H9 (cell line): ENCODE measurements at regions not wholly inside any gene's neighbourhood (a gene's known extent, or its start where the extent isn't known, plus 50 kb on each side); places are given as distances from the start of the nearest gene placed in this dataset.

Experiments
- DNase-seq: peaks from one replicate; pipeline ENCODE4 v3.0.0-alpha.2; 2017
- H2AFZ ChIP-seq: one replicate; pipeline ENCODE4 v1.6.1; 2013; ENCODE audit warnings: mild to moderate bottlenecking, low read length, control low read depth, moderate library complexity
- H2AK5ac ChIP-seq: 2 replicates; pipeline ENCODE4 v1.6.1; 2013; ENCODE audit warnings: low read length, control low read depth, mixed read lengths; ENCODE audit not compliant: insufficient read length
- H2BK120ac ChIP-seq: one replicate; pipeline ENCODE4 v1.6.1; 2013; ENCODE audit warnings: low read depth, mild to moderate bottlenecking, low read length, control low read depth, inconsistent platforms; ENCODE audit not compliant: poor library complexity, severe bottlenecking
- H2BK12ac ChIP-seq: 2 replicates; pipeline ENCODE4 v1.6.1; 2013; ENCODE audit warnings: low read length, control low read depth, mixed read lengths, low read depth; ENCODE audit not compliant: insufficient read length
- H2BK15ac ChIP-seq: 2 replicates; pipeline ENCODE4 v1.6.1; 2013; ENCODE audit warnings: low read depth, low read length, control low read depth
- H2BK20ac ChIP-seq: one replicate; pipeline ENCODE4 v1.6.1; 2013; ENCODE audit warnings: low read depth, mild to moderate bottlenecking, low read length, control low read depth, inconsistent platforms; ENCODE audit not compliant: poor library complexity, severe bottlenecking
- H2BK5ac ChIP-seq: 2 replicates; pipeline ENCODE4 v1.6.1; 2013; ENCODE audit warnings: low read length, control low read depth, mixed read lengths; ENCODE audit not compliant: insufficient read length
- H3K14ac ChIP-seq: 2 replicates; pipeline ENCODE4 v1.6.1; 2013; ENCODE audit warnings: low read length, control low read depth; ENCODE audit not compliant: insufficient read depth
- H3K18ac ChIP-seq: 2 replicates; pipeline ENCODE4 v1.6.1; 2013; ENCODE audit warnings: low read depth, mild to moderate bottlenecking, mixed read lengths, low read length, control low read depth; ENCODE audit not compliant: insufficient read length
- H3K23ac ChIP-seq: 2 replicates; pipeline ENCODE4 v1.6.1; 2013; ENCODE audit warnings: low read length, control low read depth, mixed read lengths, low read depth; ENCODE audit not compliant: insufficient read length
- H3K23me2 ChIP-seq: 2 replicates; pipeline ENCODE4 v1.6.1; 2013; ENCODE audit warnings: low read depth, mild to moderate bottlenecking, mixed read lengths, low read length, control low read depth; ENCODE audit not compliant: insufficient read length, poor library complexity, severe bottlenecking
- H3K27ac ChIP-seq: 2 replicates; pipeline ENCODE4 v1.5.1; 2013; ENCODE audit warnings: low read length, control low read depth, mixed read lengths, low read depth; ENCODE audit not compliant: insufficient read length
- H3K27me3 ChIP-seq: 2 replicates; pipeline ENCODE4 v1.6.1; 2013; ENCODE audit warnings: low read length, control low read depth, inconsistent platforms; ENCODE audit not compliant: insufficient read depth
- H3K4ac ChIP-seq: 2 replicates; pipeline ENCODE4 v1.6.1; 2013; ENCODE audit warnings: low read depth, mild to moderate bottlenecking, control low read depth, inconsistent platforms, low read length, moderate library complexity
- H3K4me1 ChIP-seq: 2 replicates; pipeline ENCODE4 v1.6.1; 2013; ENCODE audit warnings: low read length, control low read depth, inconsistent platforms; ENCODE audit not compliant: insufficient read depth
- H3K4me2 ChIP-seq: 2 replicates; pipeline ENCODE4 v1.6.1; 2013; ENCODE audit warnings: low read length, control low read depth, mixed read lengths; ENCODE audit not compliant: insufficient read length, insufficient read depth
- H3K56ac ChIP-seq: 2 replicates; pipeline ENCODE4 v1.6.1; 2013; ENCODE audit warnings: low read depth, mild to moderate bottlenecking, mixed read lengths, low read length, control low read depth; ENCODE audit not compliant: insufficient read length
- H3K79me1 ChIP-seq: 2 replicates; pipeline ENCODE4 v1.6.1; 2013; ENCODE audit warnings: low read depth, mild to moderate bottlenecking, moderate library complexity, low read length, control low read depth, inconsistent platforms; ENCODE audit not compliant: insufficient read depth, poor library complexity, severe bottlenecking
- H3K79me2 ChIP-seq: 2 replicates; pipeline ENCODE4 v1.6.1; 2013; ENCODE audit warnings: low read length, control low read depth, inconsistent platforms; ENCODE audit not compliant: insufficient read depth
- H3K9ac ChIP-seq: 2 replicates; pipeline ENCODE4 v1.6.1; 2013; ENCODE audit warnings: low read length, control low read depth, mixed read lengths; ENCODE audit not compliant: insufficient read length; ENCODE audit errors: extremely low read depth
- H3K9me3 ChIP-seq: one replicate; pipeline ENCODE4 v1.6.1; 2013; ENCODE audit warnings: low read depth, low read length, inconsistent platforms; ENCODE audit not compliant: control insufficient read depth
- H3T11ph ChIP-seq: one replicate; pipeline ENCODE4 v1.6.1; 2013; ENCODE audit warnings: mild to moderate bottlenecking, low read length, control low read depth, inconsistent platforms
- H4K20me1 ChIP-seq: one replicate; pipeline ENCODE4 v1.6.1; 2013; ENCODE audit not compliant: control insufficient read depth, insufficient read length, insufficient read depth
- H4K5ac ChIP-seq: 2 replicates; pipeline ENCODE4 v1.6.1; 2013; ENCODE audit warnings: low read depth, mild to moderate bottlenecking, mixed read lengths, low read length, control low read depth; ENCODE audit not compliant: insufficient read length
- H4K8ac ChIP-seq: replicated peaks from 2 replicates; pipeline ENCODE4 v1.6.1; 2013; ENCODE audit warnings: low read length, control low read depth, mixed read lengths, low read depth; ENCODE audit not compliant: insufficient read length
- H4K91ac ChIP-seq: 2 replicates; pipeline ENCODE4 v1.6.1; 2013; ENCODE audit warnings: low read depth, mild to moderate bottlenecking, moderate library complexity, mixed read lengths, low read length, control low read depth; ENCODE audit not compliant: insufficient read length
- H3K27ac Mint-ChIP-seq, 3 experiments: 2 replicates in 2 of 3; 3 replicates in 1 of 3; pipeline ENCODE4 v1.8.0; 2020 to 2021; ENCODE audit warnings: mixed read lengths in 3 of 3, mild to moderate bottlenecking in 1 of 3, moderate library complexity in 1 of 3
- H3K27me3 Mint-ChIP-seq: 2 replicates; pipeline ENCODE4 v1.8.0; 2021; ENCODE audit warnings: low read depth, mild to moderate bottlenecking, moderate library complexity, mixed read lengths
- H3K36me3 Mint-ChIP-seq, 3 experiments: 2 replicates in 2 of 3; 3 replicates in 1 of 3; pipeline ENCODE4 v1.8.0; 2020 to 2021; ENCODE audit warnings: low read depth in 3 of 3, mixed read lengths in 3 of 3; ENCODE audit not compliant: insufficient read depth in 1 of 3
- H3K4me1 Mint-ChIP-seq, 2 experiments: 2 replicates each; pipeline ENCODE4 v1.8.0; 2020; ENCODE audit warnings: mixed read lengths in 2 of 2
- H3K4me3 Mint-ChIP-seq, 2 experiments: 2 replicates in 1 of 2; 3 replicates in 1 of 2; pipeline ENCODE4 v1.8.0; 2020 to 2021; ENCODE audit warnings: mild to moderate bottlenecking in 2 of 2, mixed read lengths in 2 of 2, moderate library complexity in 1 of 2
- H3K9me3 Mint-ChIP-seq, 2 experiments: 2 replicates in 1 of 2; 3 replicates in 1 of 2; pipeline ENCODE4 v1.8.0; 2020; ENCODE audit warnings: mild to moderate bottlenecking in 2 of 2, mixed read lengths in 2 of 2, moderate library complexity in 1 of 2
- CTCF ChIP-seq: fragments of 200-600 bp; sonication (generic); conservative IDR thresholded peaks from 3 replicates; pipeline ENCODE4 v1.8.0; 2021; ENCODE audit warnings: antibody characterized with exemption, mild to moderate bottlenecking
- WGBS: extraction: QIAGEN DNeasy Blood & Tissue Kit; methylation state at CpG from one replicate; pipeline ENCODE4 v1.1.7; 2013; ENCODE audit warnings: missing lambda C conversion rate, low lambda C conversion rate, mixed read lengths; ENCODE audit not compliant: insufficient read length; ENCODE audit errors: extremely low coverage; 5-methylcytosine and 5-hydroxymethylcytosine counted together

DNA sequence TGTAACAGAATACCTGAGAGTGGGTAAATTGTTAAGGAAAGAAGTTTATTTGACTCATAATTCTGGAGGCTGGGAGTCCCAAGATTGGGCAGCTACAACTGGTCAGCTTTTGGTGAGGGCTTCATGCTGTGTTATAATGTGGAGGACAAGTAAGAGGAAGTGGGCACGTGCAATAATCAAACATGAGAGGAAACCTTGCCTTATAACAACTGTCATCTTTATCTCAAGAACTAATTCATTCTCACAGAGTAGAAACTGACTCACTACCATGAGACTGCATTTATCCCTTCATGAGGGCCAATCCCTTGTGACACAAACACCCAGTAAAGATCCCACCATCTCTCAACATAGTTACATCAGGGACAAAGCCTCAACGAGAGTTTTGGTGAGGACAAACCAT is 318.1 kb upstream of the NT5C1B start:
- H3K9ac ChIP-seq: no peak overlapping the region
- H3K27ac Mint-ChIP-seq: peak overlapping the region in 1 of 3 experiments; percentile 23; a peak in 1 of 7 replicates
- no peaks in the 10 kb centered on the region for H3K9me3 Mint-ChIP-seq

More for the DNA sequence above, 318.1 kb upstream of the NT5C1B start:
- Histone ChIP-seq H2BK15ac (no peak overlapping the region), H3K79me2 (no peaks in the 10 kb centered on the region), H3K23ac (no peak overlapping the region), H3K4me1 (no peaks in the 10 kb centered on the region), H4K91ac (no peak overlapping the region), H2AFZ (no peak overlapping the region), H4K8ac (no peak overlapping the region), H3K4me2 (no peak overlapping the region), H3K23me2 (no peaks in the 10 kb centered on the region), H2AK5ac (no peak overlapping the region), H3K27ac (no peak overlapping the region), H3K79me1 (no peaks in the 10 kb centered on the region), H3K9me3 (no peaks in the 10 kb centered on the region), H3K14ac (no peak overlapping the region), H4K5ac (no peak overlapping the region), H2BK5ac (no peak overlapping the region), H3K56ac (no peak overlapping the region), H2BK12ac (no peak overlapping the region), H3K27me3 (no peaks in the 10 kb centered on the region), H3K4ac (no peak overlapping the region), H3T11ph (no peak overlapping the region), H4K20me1 (no peaks in the 10 kb centered on the region), H3K18ac (no peak overlapping the region), H2BK20ac (no peak overlapping the region), H2BK120ac (no peak overlapping the region)
- H3K4me3 Mint-ChIP-seq: no peak overlapping the region
- H3K36me3 Mint-ChIP-seq: no peaks in the 10 kb centered on the region
- TF ChIP-seq CTCF: no peak
- WGBS: no CpG with 5 or more reads among the region's 2 CpGs
- peaks cover 2 to 5% of the 10 kb centered on the region in 2 experiments; a peak in 1 of 4 replicates for H3K4me1 Mint-ChIP-seq
- H3K27me3 Mint-ChIP-seq: peaks cover 3% of the 10 kb centered on the region; the same call in 1 of the 2 replicates
- no peak for DNase-seq
